HL-60 (cell line): ENCODE measurements at regions not wholly inside any gene's neighbourhood (a gene's known extent, or its start where the extent isn't known, plus 50 kb on each side); places are given as distances from the start of the nearest gene placed in this dataset.

Experiments
- POLR2AphosphoS5 ChIP-seq: IDR thresholded peaks from 2 replicates; pipeline ENCODE4 v1.6.1; 2012; ENCODE audit warnings: low read depth
- SPI1 ChIP-seq: IDR thresholded peaks from 2 replicates; pipeline ENCODE4 v1.6.1; 2012; ENCODE audit warnings: low read depth, mild to moderate bottlenecking, borderline replicate concordance
- TF ChIP-seq, protein P1 (sequence below): IDR thresholded peaks from one replicate; pipeline ENCODE4 v1.5.1; 2011; ENCODE audit warnings: low read length, control low read depth, inconsistent platforms; ENCODE audit not compliant: insufficient read depth

DNA sequence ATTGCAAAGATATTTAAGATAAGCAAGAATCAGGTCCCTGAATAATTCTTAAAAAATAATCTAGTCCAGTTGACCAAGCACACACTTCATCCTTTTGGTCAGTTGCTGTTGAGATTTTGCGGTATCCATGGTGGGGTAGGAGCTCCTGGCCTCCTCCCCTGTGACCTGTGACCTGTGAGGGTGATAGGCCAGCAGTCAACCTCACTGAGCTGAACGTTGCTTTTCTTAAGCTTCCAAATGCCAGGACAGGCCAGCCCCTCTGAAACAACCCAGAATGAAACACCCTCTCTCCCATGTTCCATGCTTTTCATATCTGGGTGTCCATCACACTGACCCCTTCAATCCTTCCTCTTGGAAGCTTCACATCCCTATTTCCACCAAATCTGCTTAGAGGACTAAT lies 164.9 kb downstream of the THBS2 start:
- TF ChIP-seq, protein P1, sequence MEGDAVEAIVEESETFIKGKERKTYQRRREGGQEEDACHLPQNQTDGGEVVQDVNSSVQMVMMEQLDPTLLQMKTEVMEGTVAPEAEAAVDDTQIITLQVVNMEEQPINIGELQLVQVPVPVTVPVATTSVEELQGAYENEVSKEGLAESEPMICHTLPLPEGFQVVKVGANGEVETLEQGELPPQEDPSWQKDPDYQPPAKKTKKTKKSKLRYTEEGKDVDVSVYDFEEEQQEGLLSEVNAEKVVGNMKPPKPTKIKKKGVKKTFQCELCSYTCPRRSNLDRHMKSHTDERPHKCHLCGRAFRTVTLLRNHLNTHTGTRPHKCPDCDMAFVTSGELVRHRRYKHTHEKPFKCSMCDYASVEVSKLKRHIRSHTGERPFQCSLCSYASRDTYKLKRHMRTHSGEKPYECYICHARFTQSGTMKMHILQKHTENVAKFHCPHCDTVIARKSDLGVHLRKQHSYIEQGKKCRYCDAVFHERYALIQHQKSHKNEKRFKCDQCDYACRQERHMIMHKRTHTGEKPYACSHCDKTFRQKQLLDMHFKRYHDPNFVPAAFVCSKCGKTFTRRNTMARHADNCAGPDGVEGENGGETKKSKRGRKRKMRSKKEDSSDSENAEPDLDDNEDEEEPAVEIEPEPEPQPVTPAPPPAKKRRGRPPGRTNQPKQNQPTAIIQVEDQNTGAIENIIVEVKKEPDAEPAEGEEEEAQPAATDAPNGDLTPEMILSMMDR: no peak
- TF ChIP-seq SPI1 (no peak), POLR2AphosphoS5 (no peak)
